T-helper 1 cell (primary cell): ENCODE measurements at regions not wholly inside any gene's neighbourhood (a gene's known extent, or its start where the extent isn't known, plus 50 kb on each side); places are given as distances from the start of the nearest gene placed in this dataset.

Experiments
- DNase-seq, 5 donors: peaks; one replicate each; pipeline ENCODE4 v3.0.0-alpha.2; 2012 to 2020

- no peak for DNase-seq
Observed at GRCh38 chr7:142327628-142328405, 70.0 kb upstream of the PRSS58 start.

GRCh38 chr7:142323706-142324105, 65.8 kb upstream of the PRSS58 start:
- peak in 3 of 5 donors; percentile 22 to 29 (median 29) for DNase-seq

GRCh38 chr7:142321391-142321790, 63.5 kb upstream of the PRSS58 start:
- no peak for DNase-seq

- DNase-seq, result no peak
Observed at GRCh38 chr7:142320883-142321282, 63.0 kb upstream of the PRSS58 start.

GRCh38 chr7:142319970-142320369, 62.1 kb upstream of the PRSS58 start:
- peak in 3 of 5 donors; percentile 30 to 39 (median 33) for DNase-seq

- no peak for DNase-seq
Observed at GRCh38 chr7:142314281-142314680, 56.4 kb upstream of the PRSS58 start.

GRCh38 chr7:142313528-142313927, 55.7 kb upstream of the PRSS58 start:
- peak in 2 of 5 donors; percentile 18 to 23 for DNase-seq

GRCh38 chr7:142311876-142312275, 54.0 kb upstream of the PRSS58 start:
- no peak for DNase-seq

GRCh38 chr7:142308918-142309317, 51.1 kb upstream of the PRSS58 start:
- no peak for DNase-seq

GRCh38 chr7:142308326-142308725, 50.5 kb upstream of the PRSS58 start:
- DNase-seq, result no peak
